Colonic mucosa (tissue), 4 donors: ENCODE measurements at regions not wholly inside any gene's neighbourhood (a gene's known extent, or its start where the extent isn't known, plus 50 kb on each side); places are given as distances from the start of the nearest gene placed in this dataset.

Experiments
- DNase-seq: peaks from one replicate; pipeline ENCODE4 v3.0.0-alpha.2; 2020
- H3K27ac ChIP-seq: fragments of 200-600 bp; one replicate; pipeline ENCODE4 v1.8.0; 2021
- H3K27me3 ChIP-seq: fragments of 200-600 bp; one replicate; pipeline ENCODE4 v1.8.0; 2021
- H3K36me3 ChIP-seq: fragments of 200-600 bp; one replicate; pipeline ENCODE4 v1.8.0; 2021
- H3K4me1 ChIP-seq: fragments of 200-600 bp; one replicate; pipeline ENCODE4 v1.8.0; 2021; ENCODE audit warnings: mild to moderate bottlenecking
- H3K4me3 ChIP-seq: fragments of 200-600 bp; one replicate; pipeline ENCODE4 v1.8.0; 2021
- H3K9ac ChIP-seq, 2 donors: one replicate each; pipeline ENCODE4 v1.7.0; 2013; ENCODE audit warnings: control low read depth in 2 of 2, low read depth in 2 of 2, low read length in 2 of 2
- H3K9me3 ChIP-seq: fragments of 200-600 bp; one replicate; pipeline ENCODE4 v1.8.0; 2021
- intact Hi-C: fragments of 100-400 bp; cut with DNase I; formaldehyde crosslinking; loops from one replicate; pipeline ENCODE4 v1.14.1; 2022
- TF ChIP-seq, protein P1 (sequence below): fragments of 200-600 bp; IDR thresholded peaks from one replicate; pipeline ENCODE4 v1.8.0; 2022; ENCODE audit warnings: antibody characterized with exemption, mild to moderate bottlenecking
- donor health status: healthy.
- donor health status: DM: no; HTN: no; CAD: no.
- donor health status: DM: no; HTN: no; CAD: no.

DNA sequence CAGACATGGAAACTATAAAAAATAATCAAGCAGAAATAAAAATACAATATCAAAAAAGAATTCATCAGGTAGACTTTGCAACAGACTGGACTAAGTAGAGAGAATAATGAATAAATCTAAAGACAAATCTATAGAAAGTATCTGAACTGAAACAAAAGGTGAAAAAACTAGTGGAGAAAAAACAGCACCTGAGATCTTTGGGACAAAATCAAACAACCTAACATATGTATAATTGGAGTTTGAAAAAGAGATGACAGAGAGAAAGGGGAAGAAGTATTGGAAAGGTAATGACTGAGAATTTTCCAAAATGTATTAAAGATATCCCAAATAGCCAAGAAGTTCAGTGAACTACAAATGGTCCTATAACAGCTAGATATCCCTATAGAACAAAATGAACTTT, 245.4 kb downstream of the IPO8 start:
- H3K4me3 ChIP-seq, result no peak overlapping the region
- H3K4me1 ChIP-seq, result no peaks in the 10 kb centered on the region
- no peak overlapping the region for H3K27ac ChIP-seq
- TF ChIP-seq, protein P1, sequence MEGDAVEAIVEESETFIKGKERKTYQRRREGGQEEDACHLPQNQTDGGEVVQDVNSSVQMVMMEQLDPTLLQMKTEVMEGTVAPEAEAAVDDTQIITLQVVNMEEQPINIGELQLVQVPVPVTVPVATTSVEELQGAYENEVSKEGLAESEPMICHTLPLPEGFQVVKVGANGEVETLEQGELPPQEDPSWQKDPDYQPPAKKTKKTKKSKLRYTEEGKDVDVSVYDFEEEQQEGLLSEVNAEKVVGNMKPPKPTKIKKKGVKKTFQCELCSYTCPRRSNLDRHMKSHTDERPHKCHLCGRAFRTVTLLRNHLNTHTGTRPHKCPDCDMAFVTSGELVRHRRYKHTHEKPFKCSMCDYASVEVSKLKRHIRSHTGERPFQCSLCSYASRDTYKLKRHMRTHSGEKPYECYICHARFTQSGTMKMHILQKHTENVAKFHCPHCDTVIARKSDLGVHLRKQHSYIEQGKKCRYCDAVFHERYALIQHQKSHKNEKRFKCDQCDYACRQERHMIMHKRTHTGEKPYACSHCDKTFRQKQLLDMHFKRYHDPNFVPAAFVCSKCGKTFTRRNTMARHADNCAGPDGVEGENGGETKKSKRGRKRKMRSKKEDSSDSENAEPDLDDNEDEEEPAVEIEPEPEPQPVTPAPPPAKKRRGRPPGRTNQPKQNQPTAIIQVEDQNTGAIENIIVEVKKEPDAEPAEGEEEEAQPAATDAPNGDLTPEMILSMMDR, result no peak
- H3K27me3 ChIP-seq, result no peaks in the 10 kb centered on the region
- no peak overlapping the region for H3K9ac ChIP-seq
- intact Hi-C loops, result no loop called here
- H3K36me3 ChIP-seq, result no peaks in the 10 kb centered on the region
- no peak for DNase-seq
- no peaks in the 10 kb centered on the region for H3K9me3 ChIP-seq

DNA sequence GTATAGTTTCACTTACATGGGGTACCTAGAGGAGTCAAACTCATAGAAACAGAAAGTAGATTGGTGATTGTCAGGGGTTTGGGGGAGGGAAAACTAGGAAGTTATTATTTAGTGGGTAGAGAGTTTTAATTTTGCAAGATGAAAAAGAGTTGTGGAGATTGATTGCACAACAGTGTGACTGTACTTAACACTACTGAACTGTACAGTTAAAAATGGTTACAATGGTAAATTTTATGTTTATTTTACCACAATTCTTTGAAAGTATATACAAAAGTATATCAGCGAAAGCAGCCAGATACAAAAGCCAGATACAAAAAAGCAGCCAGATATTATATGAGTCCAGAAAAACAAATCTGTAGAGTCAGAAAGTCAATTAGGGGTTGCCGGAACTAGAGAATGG, 247.6 kb downstream of the IPO8 start:
- H3K9ac ChIP-seq, result no peak overlapping the region
- intact Hi-C loops, result no loop called here

DNA sequence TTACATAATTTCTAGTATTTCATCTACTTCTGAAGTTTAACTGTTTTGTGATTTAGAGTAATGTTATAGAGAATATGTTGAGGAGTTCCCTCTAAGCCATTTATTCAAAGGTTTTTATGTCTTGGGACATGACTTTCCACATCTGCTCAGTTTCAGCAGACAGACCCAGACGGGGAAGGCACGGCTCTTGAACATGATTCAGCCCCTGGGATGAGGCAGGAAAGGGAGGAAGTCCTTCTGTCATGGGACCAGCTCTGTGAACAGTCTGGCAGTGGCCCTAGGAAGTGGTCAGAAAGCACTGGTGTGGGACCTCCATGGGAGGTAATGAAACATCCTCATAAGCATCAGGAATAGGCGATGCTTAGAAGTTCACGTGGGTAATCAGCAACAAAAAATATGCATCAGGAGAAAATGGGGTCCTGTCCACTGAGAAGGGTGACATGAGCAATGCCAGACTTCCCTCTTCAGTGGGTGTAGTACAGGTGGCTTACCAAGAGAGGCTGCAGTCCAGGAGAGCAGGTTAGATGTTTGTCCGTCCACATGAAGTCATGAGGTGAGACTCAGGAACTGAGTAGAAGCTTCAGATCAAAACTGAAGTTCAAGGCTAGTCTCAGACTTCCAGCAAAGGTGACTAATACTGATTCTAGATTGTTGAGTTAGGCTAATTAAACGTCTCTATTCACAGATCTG, 248.5 kb downstream of the IPO8 start:
- intact Hi-C loops, result no loop called here
- Histone ChIP-seq H3K9ac (no peak overlapping the region), H3K27me3 (no peaks in the 10 kb centered on the region), H3K27ac (no peak overlapping the region), H3K4me3 (no peak overlapping the region), H3K9me3 (no peaks in the 10 kb centered on the region), H3K36me3 (no peaks in the 10 kb centered on the region), H3K4me1 (no peaks in the 10 kb centered on the region)
- DNase-seq, result no peak
- TF ChIP-seq, protein P1, result no peak

More for the DNA sequence above, 247.6 kb downstream of the IPO8 start:
- H3K27me3 ChIP-seq, result no peaks in the 10 kb centered on the region
- no peak overlapping the region for H3K27ac ChIP-seq
- no peaks in the 10 kb centered on the region for H3K36me3 ChIP-seq
- no peaks in the 10 kb centered on the region for H3K9me3 ChIP-seq
- no peaks in the 10 kb centered on the region for H3K4me1 ChIP-seq
- no peak for DNase-seq
- no peak overlapping the region for H3K4me3 ChIP-seq
- TF ChIP-seq, protein P1, result no peak

DNA sequence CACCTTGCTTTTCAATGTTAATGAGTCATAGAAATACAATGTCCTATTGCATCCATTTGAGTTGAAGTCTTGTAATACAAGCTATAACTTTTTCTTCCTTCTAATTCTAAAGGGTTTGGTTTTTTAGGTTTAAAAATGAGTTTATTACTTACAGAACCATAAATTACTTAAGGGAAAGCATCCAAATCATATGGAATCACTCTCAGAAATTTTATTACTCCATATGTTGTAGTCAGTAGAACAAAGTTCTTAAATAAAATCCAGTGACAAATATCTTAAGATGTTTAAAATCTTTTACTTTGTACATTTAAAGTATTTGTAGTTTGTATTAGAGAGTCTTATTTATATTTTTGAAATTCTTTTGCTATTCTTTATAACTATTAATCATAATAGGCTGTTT, 253.2 kb downstream of the IPO8 start:
- Histone ChIP-seq H3K4me3 (no peak overlapping the region), H3K27ac (no peak overlapping the region), H3K36me3 (no peaks in the 10 kb centered on the region), H3K9ac (no peak overlapping the region), H3K4me1 (no peaks in the 10 kb centered on the region), H3K27me3 (no peaks in the 10 kb centered on the region), H3K9me3 (no peaks in the 10 kb centered on the region)
- no peak for DNase-seq
- intact Hi-C loops, result no loop called here
- TF ChIP-seq, protein P1, result no peak

DNA sequence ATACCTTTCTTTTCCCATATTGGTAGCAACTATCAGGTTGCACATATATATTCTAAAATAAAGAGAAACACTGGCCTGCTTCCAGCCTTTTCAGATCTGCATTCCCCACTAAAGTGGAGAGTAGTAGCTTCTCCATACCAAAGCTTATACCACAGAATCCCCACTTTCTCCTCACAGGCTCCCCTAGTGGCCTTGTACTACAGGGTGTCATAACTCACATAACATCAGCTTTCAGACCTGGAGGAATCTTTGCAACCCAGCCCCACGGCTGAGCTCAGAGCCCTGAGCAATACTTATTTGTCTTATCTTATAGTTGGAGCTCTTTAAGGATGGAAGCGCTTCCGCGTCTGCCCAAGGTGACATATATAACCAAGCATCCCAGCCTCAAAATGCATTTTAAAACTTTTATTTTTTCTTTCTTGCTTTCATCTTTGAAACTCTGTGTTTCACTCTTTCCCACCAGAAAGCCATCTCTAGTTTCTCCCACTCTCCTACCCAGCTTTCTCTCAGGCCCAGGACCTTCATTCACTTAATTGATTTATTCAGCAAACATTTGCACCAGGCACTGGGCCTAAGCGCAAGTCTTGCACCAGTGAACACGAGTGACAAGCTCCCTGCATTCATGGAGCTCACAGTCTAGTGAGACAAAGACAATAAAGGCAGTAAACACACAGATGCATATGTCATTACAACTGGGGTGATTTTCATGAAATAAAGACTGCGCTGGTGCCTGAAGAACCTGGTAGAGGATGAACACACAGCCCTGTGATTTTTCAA, 254.7 kb downstream of the IPO8 start:
- Histone ChIP-seq H3K36me3 (no peaks in the 10 kb centered on the region), H3K9ac (no peak overlapping the region), H3K27me3 (no peaks in the 10 kb centered on the region), H3K27ac (no peak overlapping the region), H3K4me3 (no peak overlapping the region), H3K9me3 (no peaks in the 10 kb centered on the region), H3K4me1 (no peaks in the 10 kb centered on the region)
- TF ChIP-seq, protein P1, result no peak
- intact Hi-C loops, result no loop called here
- no peak for DNase-seq
